Adrenal gland (tissue), 5 donors: ENCODE measurements at regions not wholly inside any gene's neighbourhood (a gene's known extent, or its start where the extent isn't known, plus 50 kb on each side); places are given as distances from the start of the nearest gene placed in this dataset.

Source experiments
- POLR2A ChIP-seq, 2 donors: fragments of 450-650 bp; IDR thresholded peaks; one replicate each; pipeline ENCODE4 v1.6.1; 2017; ENCODE audit warnings: antibody characterized with exemption in 2 of 2, mild to moderate bottlenecking in 2 of 2, moderate library complexity in 1 of 2
- TF ChIP-seq, protein P1 (sequence below), 6 experiments: fragments of 450-650 bp in 4 of 6; fragments of 200-600 bp in 2 of 6; sonication (generic) in 1 of 6; IDR thresholded peaks; 1 replicate in 5 of 6; 2 replicates in 1 of 6; pipeline versions ENCODE4 v1.5.1 to v1.8.0; 2016 to 2021; ENCODE audit warnings: antibody characterized with exemption in 6 of 6, mild to moderate bottlenecking in 2 of 6, moderate library complexity in 1 of 6
- donor health status: DM: no; HTN: no; CAD: no.

DNA sequence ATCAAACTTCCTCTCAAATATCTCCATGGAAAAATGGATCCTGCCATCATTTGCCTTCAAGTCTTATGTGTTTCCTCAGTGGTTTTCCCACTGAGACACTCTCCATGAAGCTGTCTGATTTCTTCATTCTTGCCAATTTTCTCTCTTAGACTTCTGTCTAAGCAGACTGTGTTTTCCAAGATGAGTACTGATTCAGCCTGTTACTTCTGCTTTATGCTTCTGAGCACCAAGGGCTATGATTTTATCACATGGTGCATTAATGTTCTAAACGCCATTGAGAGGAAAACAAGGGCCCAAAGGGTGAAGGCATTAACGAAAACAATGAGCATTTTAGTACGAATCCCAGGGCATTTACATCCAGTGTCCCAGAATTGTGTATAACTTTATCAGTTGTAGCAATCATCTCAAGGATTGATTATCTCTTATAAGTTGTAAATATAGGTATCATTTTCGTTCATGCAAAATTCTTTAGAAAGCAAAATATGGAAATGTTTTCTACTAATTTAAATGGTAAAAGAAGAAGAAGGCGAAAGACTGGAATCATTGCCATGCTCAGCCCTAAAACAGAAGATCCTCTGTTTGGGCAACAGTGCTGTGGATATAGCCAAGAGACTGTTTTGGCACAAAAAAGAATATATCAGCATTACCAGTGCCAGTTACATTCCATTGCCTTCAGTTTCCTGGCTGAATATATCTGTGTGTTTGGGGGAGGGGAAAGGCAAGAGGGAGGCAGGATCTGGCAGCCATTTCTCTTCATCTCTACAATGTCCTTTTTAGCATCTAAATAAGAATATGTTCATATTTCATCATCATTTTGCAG, 537.6 kb downstream of the ANXA1 start:
- no peak for TF ChIP-seq POLR2A (IDR thresholded peaks at IDR 0.05)
- TF ChIP-seq, protein P1, sequence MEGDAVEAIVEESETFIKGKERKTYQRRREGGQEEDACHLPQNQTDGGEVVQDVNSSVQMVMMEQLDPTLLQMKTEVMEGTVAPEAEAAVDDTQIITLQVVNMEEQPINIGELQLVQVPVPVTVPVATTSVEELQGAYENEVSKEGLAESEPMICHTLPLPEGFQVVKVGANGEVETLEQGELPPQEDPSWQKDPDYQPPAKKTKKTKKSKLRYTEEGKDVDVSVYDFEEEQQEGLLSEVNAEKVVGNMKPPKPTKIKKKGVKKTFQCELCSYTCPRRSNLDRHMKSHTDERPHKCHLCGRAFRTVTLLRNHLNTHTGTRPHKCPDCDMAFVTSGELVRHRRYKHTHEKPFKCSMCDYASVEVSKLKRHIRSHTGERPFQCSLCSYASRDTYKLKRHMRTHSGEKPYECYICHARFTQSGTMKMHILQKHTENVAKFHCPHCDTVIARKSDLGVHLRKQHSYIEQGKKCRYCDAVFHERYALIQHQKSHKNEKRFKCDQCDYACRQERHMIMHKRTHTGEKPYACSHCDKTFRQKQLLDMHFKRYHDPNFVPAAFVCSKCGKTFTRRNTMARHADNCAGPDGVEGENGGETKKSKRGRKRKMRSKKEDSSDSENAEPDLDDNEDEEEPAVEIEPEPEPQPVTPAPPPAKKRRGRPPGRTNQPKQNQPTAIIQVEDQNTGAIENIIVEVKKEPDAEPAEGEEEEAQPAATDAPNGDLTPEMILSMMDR (IDR thresholded peaks at IDR 0.05): no peak
